AG09309 (cell line): ENCODE measurements at regions not wholly inside any gene's neighbourhood (a gene's known extent, or its start where the extent isn't known, plus 50 kb on each side); places are given as distances from the start of the nearest gene placed in this dataset.

Experiments
- DNase-seq: peaks from one replicate; pipeline ENCODE4 v3.0.0-alpha.2; 2010; ENCODE audit warnings: low read depth
- H3K4me3 ChIP-seq: 2 replicates; pipeline ENCODE4 v1.5.1; 2011; ENCODE audit warnings: mild to moderate bottlenecking, low read depth, low read length, moderate library complexity; ENCODE audit not compliant: control insufficient read depth
- TF ChIP-seq, protein P1 (sequence below): IDR thresholded peaks from 2 replicates; pipeline ENCODE4 v1.5.1; 2011; ENCODE audit warnings: mild to moderate bottlenecking, low read depth, low read length, inconsistent platforms; ENCODE audit not compliant: insufficient read depth, control insufficient read depth; ENCODE audit errors: missing control alignments

DNA sequence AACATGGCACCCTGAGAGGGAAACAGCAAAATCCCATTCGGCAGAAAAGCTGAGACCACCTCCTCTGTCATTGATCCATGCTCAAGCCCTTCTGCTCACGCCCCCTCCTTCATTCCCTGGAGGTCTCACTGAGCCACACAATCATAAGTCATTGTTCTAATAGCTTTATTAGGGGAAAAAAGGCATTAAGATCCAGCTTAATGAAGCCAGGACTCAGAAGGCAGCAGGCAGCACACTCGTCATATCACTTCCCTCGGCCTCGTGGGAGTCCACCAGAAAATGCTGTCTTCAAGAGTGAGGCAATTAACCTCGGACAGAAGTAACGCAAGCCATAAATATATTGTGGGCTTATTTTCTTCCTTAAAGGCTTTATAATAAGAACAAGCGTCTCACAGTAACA lies 153.9 kb upstream of the PPP2R3A start:
- no peak overlapping the region for H3K4me3 ChIP-seq
- DNase-seq = no peak
- TF ChIP-seq, protein P1, sequence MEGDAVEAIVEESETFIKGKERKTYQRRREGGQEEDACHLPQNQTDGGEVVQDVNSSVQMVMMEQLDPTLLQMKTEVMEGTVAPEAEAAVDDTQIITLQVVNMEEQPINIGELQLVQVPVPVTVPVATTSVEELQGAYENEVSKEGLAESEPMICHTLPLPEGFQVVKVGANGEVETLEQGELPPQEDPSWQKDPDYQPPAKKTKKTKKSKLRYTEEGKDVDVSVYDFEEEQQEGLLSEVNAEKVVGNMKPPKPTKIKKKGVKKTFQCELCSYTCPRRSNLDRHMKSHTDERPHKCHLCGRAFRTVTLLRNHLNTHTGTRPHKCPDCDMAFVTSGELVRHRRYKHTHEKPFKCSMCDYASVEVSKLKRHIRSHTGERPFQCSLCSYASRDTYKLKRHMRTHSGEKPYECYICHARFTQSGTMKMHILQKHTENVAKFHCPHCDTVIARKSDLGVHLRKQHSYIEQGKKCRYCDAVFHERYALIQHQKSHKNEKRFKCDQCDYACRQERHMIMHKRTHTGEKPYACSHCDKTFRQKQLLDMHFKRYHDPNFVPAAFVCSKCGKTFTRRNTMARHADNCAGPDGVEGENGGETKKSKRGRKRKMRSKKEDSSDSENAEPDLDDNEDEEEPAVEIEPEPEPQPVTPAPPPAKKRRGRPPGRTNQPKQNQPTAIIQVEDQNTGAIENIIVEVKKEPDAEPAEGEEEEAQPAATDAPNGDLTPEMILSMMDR = no peak

DNA sequence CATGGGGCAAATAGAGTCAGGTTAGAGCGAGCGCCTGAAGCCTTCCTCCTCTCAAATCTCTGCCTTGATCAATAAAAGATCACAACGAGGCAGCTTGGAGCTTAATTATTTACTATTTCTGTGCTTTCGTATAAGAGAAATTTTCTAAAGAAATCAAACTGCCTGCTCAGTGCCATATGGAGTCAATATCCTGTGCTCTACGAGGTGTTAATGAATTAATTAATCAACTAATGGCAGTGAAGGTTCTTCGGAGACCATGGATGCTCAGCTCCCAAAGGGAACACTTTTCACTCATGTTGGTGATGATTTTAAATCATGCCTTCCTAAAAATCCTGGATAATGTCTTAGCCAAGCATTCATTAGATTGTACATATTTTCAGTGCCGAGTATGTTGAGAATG lies 153.5 kb upstream of the PPP2R3A start:
- TF ChIP-seq, protein P1 = no peak
- no peak overlapping the region for H3K4me3 ChIP-seq
- no peak for DNase-seq

DNA sequence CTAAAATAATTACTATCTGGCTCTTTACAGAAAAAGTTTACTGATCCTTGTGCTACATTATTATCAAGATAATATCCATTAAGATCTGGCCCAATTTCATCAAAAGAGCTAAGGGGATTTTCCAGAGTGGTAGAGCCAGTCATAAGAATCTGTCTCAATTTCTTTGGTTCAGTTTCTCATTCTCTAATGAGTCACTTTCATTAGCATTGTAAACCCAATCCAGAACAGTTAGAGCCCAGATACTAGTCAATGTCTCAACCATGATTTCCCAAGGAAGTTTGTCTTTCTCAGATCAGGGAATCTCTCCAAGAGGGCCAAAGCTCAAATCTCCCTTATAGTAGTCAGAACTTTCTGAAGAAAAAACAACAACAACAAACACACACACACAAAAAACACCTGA lies 131.1 kb upstream of the PPP2R3A start:
- no peak overlapping the region for H3K4me3 ChIP-seq
- TF ChIP-seq, protein P1 = no peak
- DNase-seq = no peak

DNA sequence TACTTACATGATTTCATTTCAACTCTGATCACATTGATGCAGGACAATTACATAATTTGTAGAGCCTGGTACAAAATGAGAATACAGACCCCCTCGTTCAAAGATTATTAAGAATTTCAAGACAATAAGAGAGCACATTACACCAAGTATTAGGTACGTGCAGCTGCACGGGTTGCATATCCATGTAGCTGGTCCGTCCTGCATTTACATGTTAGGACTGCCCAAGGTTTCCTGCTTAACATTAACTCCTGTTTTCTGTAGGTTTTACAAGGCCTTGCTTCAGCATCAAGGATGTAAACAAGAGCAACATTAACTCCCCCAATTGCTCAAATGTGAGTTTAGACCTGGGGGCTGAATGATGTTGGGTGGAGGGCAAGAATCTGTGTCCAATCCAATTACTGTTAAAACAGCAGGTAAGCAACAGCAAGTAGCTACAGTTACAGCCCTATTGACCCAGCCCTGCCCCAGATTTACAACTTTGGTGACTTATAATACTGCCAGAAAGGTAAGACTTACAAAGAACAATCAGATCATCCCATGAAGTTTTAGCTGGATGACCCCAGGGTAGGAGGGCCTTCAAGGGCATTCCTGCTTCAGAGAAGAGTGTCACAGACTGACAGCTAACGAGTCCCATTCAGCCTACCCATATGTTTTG lies 127.4 kb upstream of the PPP2R3A start:
- TF ChIP-seq, protein P1 = no peak

DNA sequence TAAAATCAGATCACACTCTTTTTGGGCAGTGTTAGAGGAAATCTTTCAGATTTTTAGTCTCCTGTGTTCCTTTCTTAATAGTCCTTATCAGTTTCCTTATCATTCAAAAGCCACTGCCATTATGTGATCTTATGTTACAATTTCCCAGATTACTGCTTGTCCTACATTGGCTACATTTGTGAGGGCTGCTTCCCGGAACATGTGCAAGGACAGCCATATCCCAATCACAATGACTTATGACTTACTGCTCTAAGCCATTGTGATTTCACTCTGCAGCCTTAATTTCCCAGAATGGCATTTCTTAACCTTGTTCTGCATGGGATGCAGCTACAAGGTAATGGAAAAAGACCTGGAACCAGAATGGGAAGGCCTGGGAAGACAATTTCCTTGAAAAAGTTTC lies 125.1 kb upstream of the PPP2R3A start:
- no peak for DNase-seq
- H3K4me3 ChIP-seq = no peak overlapping the region
- TF ChIP-seq, protein P1 = no peak

More for the DNA sequence above, 127.4 kb upstream of the PPP2R3A start:
- H3K4me3 ChIP-seq = no peak overlapping the region
- no peak for DNase-seq

DNA sequence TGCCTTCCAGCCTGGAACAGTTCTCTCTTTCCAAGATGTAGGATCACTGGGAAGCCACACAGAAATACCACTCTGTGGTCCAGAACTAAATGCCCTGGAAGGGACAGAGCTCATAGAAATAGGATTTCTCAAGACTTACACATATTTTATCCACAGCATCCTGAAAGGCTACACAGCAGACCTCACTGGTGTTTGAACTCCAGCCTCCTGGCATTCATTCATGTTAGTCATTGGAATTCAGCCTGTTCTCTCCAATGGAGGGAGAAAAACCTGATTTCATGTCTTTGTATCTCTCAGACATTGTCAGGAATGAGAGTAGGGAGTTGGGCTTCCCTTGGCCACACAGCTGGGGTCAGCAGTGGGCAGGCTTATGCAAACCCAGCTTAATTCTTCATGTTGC lies 121.1 kb upstream of the PPP2R3A start:
- DNase-seq = no peak
- no peak overlapping the region for H3K4me3 ChIP-seq
- TF ChIP-seq, protein P1 = no peak
